ENCODE measurements at regions not wholly inside any gene's neighbourhood (a gene's known extent, or its start where the extent isn't known, plus 50 kb on each side); places are given as distances from the start of the nearest gene placed in this dataset.

GRCh38 chr3:137099364-137100219 is 141.8 kb downstream of the IL20RB start:
- no peak overlapping the region for H3K4me3 Mint-ChIP-seq (ENCODE audit: low read depth)
- H3K27ac Mint-ChIP-seq: no peak overlapping the region
- peaks cover 7% of the 10 kb centered on the region for H3K27me3 Mint-ChIP-seq (ENCODE audit: low read depth)
- no peaks in the 10 kb centered on the region for H3K9me3 Mint-ChIP-seq
- intact Hi-C loops (cut with micrococcal nuclease): loop anchor here (10.0 kb wide), 1 partner anchor 955 kb away; no protein-coding TSS in a partner anchor
- H3K36me3 Mint-ChIP-seq (ENCODE audit: low read depth): no peaks in the 10 kb centered on the region
- no peak for DNase-seq (ENCODE audit: low spot score)
- no peaks in the 10 kb centered on the region for H3K4me1 Mint-ChIP-seq (ENCODE audit: low read depth)

DNA sequence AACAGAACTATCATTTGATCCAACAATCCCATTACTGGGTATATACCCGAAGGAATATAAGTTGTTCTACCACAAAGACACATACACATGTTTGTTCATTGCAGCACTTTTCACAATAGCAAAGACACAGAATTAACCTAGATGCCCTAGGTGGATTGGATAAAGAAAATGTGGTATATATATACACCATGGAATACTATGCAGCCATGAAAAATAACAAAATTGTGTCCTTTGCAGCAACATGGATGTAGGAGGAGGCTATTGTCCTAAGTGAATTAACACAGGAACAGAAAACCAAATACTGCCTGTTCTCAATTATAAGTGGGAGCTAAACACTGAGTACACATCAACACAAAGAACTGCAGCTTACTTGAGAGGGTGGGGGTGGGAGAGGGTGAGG is 142.5 kb downstream of the IL20RB start:
- intact Hi-C loops (cut with micrococcal nuclease): loop anchor here (10.0 kb wide), 1 partner anchor 954 kb away; no protein-coding TSS in a partner anchor
- DNase-seq (ENCODE audit: low spot score): no peak
- Mint-ChIP-seq H3K4me3 (ENCODE audit: low read depth) (no peak overlapping the region), H3K27ac (no peak overlapping the region), H3K4me1 (ENCODE audit: low read depth) (no peaks in the 10 kb centered on the region), H3K27me3 (ENCODE audit: low read depth) (peaks cover 7% of the 10 kb centered on the region), H3K9me3 (no peaks in the 10 kb centered on the region), H3K36me3 (ENCODE audit: low read depth) (no peaks in the 10 kb centered on the region)

GRCh38 chr3:137103739-137104138 is 146.0 kb downstream of the IL20RB start:
- Mint-ChIP-seq H3K9me3 (no peaks in the 10 kb centered on the region), H3K27ac (no peak overlapping the region)

GRCh38 chr3:137105277-137105977 is 147.6 kb downstream of the IL20RB start:
- H3K4me1 Mint-ChIP-seq (ENCODE audit: low read depth): no peaks in the 10 kb centered on the region
- no peaks in the 10 kb centered on the region for H3K36me3 Mint-ChIP-seq (ENCODE audit: low read depth)
- no peak overlapping the region for H3K4me3 Mint-ChIP-seq (ENCODE audit: low read depth)
- intact Hi-C loops (cut with micrococcal nuclease): loop anchor here (5.0 to 10.0 kb wide), 2 partner anchors 842 to 949 kb away; no protein-coding TSS in a partner anchor
- H3K9me3 Mint-ChIP-seq: no peaks in the 10 kb centered on the region
- H3K27me3 Mint-ChIP-seq (ENCODE audit: low read depth): peaks cover 13% of the 10 kb centered on the region
- no peak for DNase-seq (ENCODE audit: low spot score)
- no peak overlapping the region for H3K27ac Mint-ChIP-seq

More at GRCh38 chr3:137103739-137104138, 146.0 kb downstream of the IL20RB start:
- no peak for DNase-seq (ENCODE audit: low spot score)
- Mint-ChIP-seq H3K36me3 (ENCODE audit: low read depth) (no peaks in the 10 kb centered on the region), H3K4me3 (ENCODE audit: low read depth) (no peak overlapping the region), H3K27me3 (ENCODE audit: low read depth) (peaks cover 13% of the 10 kb centered on the region), H3K4me1 (ENCODE audit: low read depth) (no peaks in the 10 kb centered on the region)
- intact Hi-C loops (cut with micrococcal nuclease): loop anchor here (10.0 kb wide), 1 partner anchor 951 kb away; no protein-coding TSS in a partner anchor

DNA sequence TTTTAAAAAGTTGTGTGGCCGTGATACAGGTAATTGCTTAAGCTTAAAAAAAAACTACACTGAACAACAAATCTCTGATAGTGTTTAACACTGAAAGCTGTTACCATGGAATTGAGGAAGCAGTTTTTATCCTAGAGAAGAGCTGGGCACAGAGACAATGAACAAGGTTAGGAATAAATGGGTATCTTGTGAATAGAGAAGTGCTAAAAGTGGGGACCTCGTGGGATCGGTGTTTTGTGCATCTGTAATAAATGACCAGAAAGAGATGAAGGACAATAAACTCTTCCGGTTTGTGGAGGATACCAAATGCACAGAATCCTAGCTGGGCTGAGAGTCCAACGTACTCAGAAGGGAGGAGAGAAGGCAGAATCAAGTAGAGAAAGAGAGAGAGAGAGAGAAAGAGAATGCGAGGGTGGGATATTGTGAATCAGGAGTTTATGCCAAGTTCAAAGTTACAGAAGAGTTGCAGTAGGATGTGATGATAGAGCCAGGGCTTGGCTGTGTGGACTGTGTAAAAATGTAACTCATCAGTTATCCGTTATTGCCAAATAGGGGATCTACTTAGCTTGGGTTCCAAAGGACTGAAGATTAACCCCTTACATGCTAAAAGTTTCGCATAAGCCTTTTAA is 148.9 kb downstream of the IL20RB start:
- no peak overlapping the region for H3K4me3 Mint-ChIP-seq (ENCODE audit: low read depth)
- H3K4me1 Mint-ChIP-seq (ENCODE audit: low read depth): no peaks in the 10 kb centered on the region
- no peak for DNase-seq (ENCODE audit: low spot score)
- intact Hi-C loops (cut with micrococcal nuclease): loop anchor here (5.0 to 10.0 kb wide), 2 partner anchors 841 to 948 kb away; no protein-coding TSS in a partner anchor
- H3K27me3 Mint-ChIP-seq (ENCODE audit: low read depth): peaks cover 13% of the 10 kb centered on the region
- no peaks in the 10 kb centered on the region for H3K9me3 Mint-ChIP-seq
- no peak overlapping the region for H3K27ac Mint-ChIP-seq
- H3K36me3 Mint-ChIP-seq (ENCODE audit: low read depth): no peaks in the 10 kb centered on the region

- intact Hi-C loops (cut with micrococcal nuclease): loop anchor here (5.0 to 10.0 kb wide), 2 partner anchors 838 to 946 kb away; no protein-coding TSS in a partner anchor
- no peaks in the 10 kb centered on the region for H3K36me3 Mint-ChIP-seq (ENCODE audit: low read depth)
Observed at GRCh38 chr3:137108699-137109440, 151.1 kb downstream of the IL20RB start.

DNA sequence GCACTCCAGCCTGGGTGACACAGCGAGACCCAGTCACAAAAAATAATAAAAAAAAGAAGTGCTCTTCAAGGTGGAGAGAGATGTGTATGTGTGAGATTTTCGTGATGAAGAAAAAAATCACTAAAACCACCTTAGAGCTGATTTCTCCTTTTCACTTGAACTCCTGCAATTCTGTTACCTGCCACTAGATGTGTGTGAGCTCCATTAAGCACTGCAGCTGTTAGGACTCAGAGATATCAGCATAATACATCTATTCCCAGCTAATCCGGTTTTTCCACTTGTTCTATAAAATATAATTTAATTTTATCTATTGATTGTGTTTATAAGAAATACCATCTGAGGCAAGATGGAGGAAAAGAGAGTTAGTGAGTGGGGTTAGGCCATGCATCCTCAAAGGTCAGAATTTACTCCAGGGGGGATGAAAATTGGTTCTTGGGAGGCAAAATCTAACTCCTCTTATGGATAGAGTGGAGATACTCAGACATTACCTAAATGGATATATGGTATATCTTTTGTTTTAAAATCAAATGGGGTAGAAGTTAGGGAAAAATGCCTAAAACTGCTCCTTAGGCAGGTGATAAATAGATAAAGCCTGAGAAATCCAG is 152.7 kb downstream of the IL20RB start:
- intact Hi-C loops (cut with micrococcal nuclease): no loop called here
- no peak for DNase-seq (ENCODE audit: low spot score)
- H3K4me3 Mint-ChIP-seq (ENCODE audit: low read depth): no peak overlapping the region
- H3K27me3 Mint-ChIP-seq (ENCODE audit: low read depth): peaks cover 13% of the 10 kb centered on the region
- no peak overlapping the region for H3K27ac Mint-ChIP-seq
- no peaks in the 10 kb centered on the region for H3K4me1 Mint-ChIP-seq (ENCODE audit: low read depth)
- no peaks in the 10 kb centered on the region for H3K9me3 Mint-ChIP-seq
- H3K36me3 Mint-ChIP-seq (ENCODE audit: low read depth): no peaks in the 10 kb centered on the region

More at GRCh38 chr3:137108699-137109440, 151.1 kb downstream of the IL20RB start:
- Mint-ChIP-seq H3K9me3 (no peaks in the 10 kb centered on the region), H3K27me3 (ENCODE audit: low read depth) (peaks cover 13% of the 10 kb centered on the region), H3K27ac (no peak overlapping the region), H3K4me3 (ENCODE audit: low read depth) (no peak overlapping the region), H3K4me1 (ENCODE audit: low read depth) (no peaks in the 10 kb centered on the region)
- no peak for DNase-seq (ENCODE audit: low spot score)

DNA sequence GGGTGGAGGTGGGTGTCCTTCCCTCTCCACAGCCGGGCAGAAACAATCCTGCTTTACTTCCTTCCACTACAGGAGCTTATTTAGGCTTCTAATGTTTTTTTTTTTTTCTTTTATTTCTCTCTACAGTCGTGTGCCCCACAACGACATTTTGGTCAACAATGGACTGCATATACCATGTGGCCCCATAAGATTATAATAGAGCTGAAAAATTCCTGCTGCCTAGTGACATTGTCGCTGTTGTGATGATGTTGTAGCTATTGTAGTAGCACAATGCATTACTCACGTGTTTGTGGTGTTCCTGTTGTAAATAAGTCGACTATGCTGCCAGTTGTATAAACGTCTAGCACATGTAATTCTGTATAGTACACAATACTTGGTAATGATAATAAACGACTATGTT is 153.7 kb downstream of the IL20RB start:
- no peak for DNase-seq (ENCODE audit: low spot score)
- Mint-ChIP-seq H3K4me1 (ENCODE audit: low read depth) (no peaks in the 10 kb centered on the region), H3K9me3 (no peaks in the 10 kb centered on the region), H3K27ac (no peak overlapping the region), H3K4me3 (ENCODE audit: low read depth) (no peak overlapping the region), H3K36me3 (ENCODE audit: low read depth) (no peaks in the 10 kb centered on the region), H3K27me3 (ENCODE audit: low read depth) (peaks cover 15% of the 10 kb centered on the region)
- intact Hi-C loops (cut with micrococcal nuclease): no loop called here

DNA sequence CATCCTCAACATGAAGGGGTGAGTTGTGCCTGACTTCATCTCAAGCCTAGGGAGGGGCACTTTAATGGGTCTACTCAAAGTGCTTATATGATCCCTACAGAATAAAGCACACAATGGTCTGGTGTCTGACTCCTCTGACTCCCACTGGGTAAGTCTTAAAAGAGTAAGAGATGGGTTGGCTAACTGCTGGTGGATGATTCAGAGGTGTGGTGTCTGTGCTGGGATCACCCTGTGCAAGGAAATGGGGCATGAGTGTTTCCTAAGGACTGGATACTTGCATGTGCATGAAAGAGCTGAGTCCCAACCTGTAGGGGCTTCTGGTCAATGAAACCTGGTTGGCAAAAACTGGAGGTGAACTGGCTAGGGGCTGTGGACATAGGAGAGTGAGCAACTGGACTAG is 158.8 kb downstream of the IL20RB start:
- no peaks in the 10 kb centered on the region for H3K36me3 Mint-ChIP-seq (ENCODE audit: low read depth)
- H3K27me3 Mint-ChIP-seq (ENCODE audit: low read depth): peaks cover 13% of the 10 kb centered on the region
- no peak overlapping the region for H3K4me3 Mint-ChIP-seq (ENCODE audit: low read depth)
- H3K9me3 Mint-ChIP-seq: no peaks in the 10 kb centered on the region
- intact Hi-C loops (cut with micrococcal nuclease): no loop called here
- H3K27ac Mint-ChIP-seq: no peak overlapping the region
- H3K4me1 Mint-ChIP-seq (ENCODE audit: low read depth): no peaks in the 10 kb centered on the region
- no peak for DNase-seq (ENCODE audit: low spot score)

GRCh38 chr3:137121704-137122314 is 164.0 kb downstream of the IL20RB start:
- no peak overlapping the region for H3K27ac Mint-ChIP-seq
- H3K36me3 Mint-ChIP-seq (ENCODE audit: low read depth): no peaks in the 10 kb centered on the region
- intact Hi-C loops (cut with micrococcal nuclease): no loop called here

GRCh38 chr3:137131081-137131480 is 173.3 kb downstream of the IL20RB start:
- Mint-ChIP-seq H3K4me1 (ENCODE audit: low read depth) (no peaks in the 10 kb centered on the region), H3K9me3 (no peaks in the 10 kb centered on the region), H3K27me3 (ENCODE audit: low read depth) (no peaks in the 10 kb centered on the region), H3K36me3 (ENCODE audit: low read depth) (no peaks in the 10 kb centered on the region), H3K4me3 (ENCODE audit: low read depth) (no peak overlapping the region), H3K27ac (no peak overlapping the region)
- intact Hi-C loops (cut with micrococcal nuclease): no loop called here
- DNase-seq (ENCODE audit: low spot score): no peak

More at GRCh38 chr3:137121704-137122314, 164.0 kb downstream of the IL20RB start:
- H3K4me1 Mint-ChIP-seq (ENCODE audit: low read depth): no peaks in the 10 kb centered on the region
- no peaks in the 10 kb centered on the region for H3K9me3 Mint-ChIP-seq
- peaks cover 6% of the 10 kb centered on the region for H3K27me3 Mint-ChIP-seq (ENCODE audit: low read depth)
- no peak for DNase-seq (ENCODE audit: low spot score)
- no peak overlapping the region for H3K4me3 Mint-ChIP-seq (ENCODE audit: low read depth)

All from activated T-helper 2 cell treated with anti-CD3 and anti-CD28 coated beads, Interferon-gamma antibody, Interleukin-2, Interleukin-4, amounts not matched to agents 10 μg/mL and 5 μg/mL and 100 μg/mL, durations not matched to agents 14 hours and 24 hours and 36 hours (primary cell).